OCI-LY3 (cell line): ENCODE measurements at regions not wholly inside any gene's neighbourhood (a gene's known extent, or its start where the extent isn't known, plus 50 kb on each side); places are given as distances from the start of the nearest gene placed in this dataset.

Source experiments
- H2AFZ ChIP-seq: fragments of 200-600, 300-600 bp; shearing (Covaris generic); 2 replicates; pipeline ENCODE4 v1.6.0; 2014; ENCODE audit warnings: antibody characterized with exemption, low read depth, low read length
- H3K27ac ChIP-seq: fragments of 200-600, 300-600 bp; sonication (generic); 2 replicates; pipeline ENCODE4 v1.5.1; 2014; ENCODE audit warnings: mild to moderate bottlenecking, low read length, moderate library complexity, mixed read lengths
- H3K27me3 ChIP-seq: fragments of 200-600, 300-600 bp; sonication (generic); 2 replicates; pipeline ENCODE4 v1.6.1; 2014; ENCODE audit warnings: low read depth, low read length, mixed read lengths
- H3K36me3 ChIP-seq: fragments of 200-600, 300-600 bp; sonication (generic); replicated peaks from 2 replicates; pipeline ENCODE3; 2014; ENCODE audit warnings: low read depth, low read length, mixed read lengths
- H3K4me1 ChIP-seq: fragments of 300-600, 200-600 bp; sonication (generic); 2 replicates; pipeline ENCODE4 v1.6.1; 2014; ENCODE audit warnings: low read length, mixed read lengths
- H3K4me2 ChIP-seq: fragments of 200-600, 300-600 bp; sonication (generic); 2 replicates; pipeline ENCODE4 v1.6.1; 2014; ENCODE audit warnings: low read length, mixed read lengths
- H3K4me3 ChIP-seq: fragments of 300-600, 200-600 bp; sonication (generic); 2 replicates; pipeline ENCODE4 v1.5.1; 2014; ENCODE audit warnings: antibody characterized with exemption, mild to moderate bottlenecking, low read length, moderate library complexity
- H3K79me2 ChIP-seq: fragments of 300-600, 200-600 bp; shearing (Covaris generic); 2 replicates; pipeline ENCODE4 v1.6.1; 2014; ENCODE audit warnings: mild to moderate bottlenecking, low read length, mixed read lengths
- H3K9ac ChIP-seq: fragments of 300-600, 200-600 bp; shearing (Covaris generic); 2 replicates; pipeline ENCODE4 v1.6.0; 2014; ENCODE audit warnings: mild to moderate bottlenecking, low read length, moderate library complexity
- H3K9me3 ChIP-seq: fragments of 200-600, 300-600 bp; shearing (Covaris generic); 2 replicates; pipeline ENCODE4 v1.6.1; 2014; ENCODE audit warnings: low read length, mixed read lengths; ENCODE audit not compliant: insufficient read depth
- H4K20me1 ChIP-seq: fragments of 200-600, 300-600 bp; sonication (generic); 2 replicates; pipeline ENCODE4 v1.6.1; 2016; ENCODE audit warnings: low read length, mixed read lengths; ENCODE audit not compliant: insufficient read depth
- EZH2phosphoT487 ChIP-seq: fragments of 200-600 bp; shearing (Covaris generic); IDR thresholded peaks from 2 replicates; pipeline ENCODE4 v1.6.1; 2018; ENCODE audit warnings: antibody characterized with exemption, mixed run types, low read depth
- TF ChIP-seq, protein P1 (sequence below): fragments of 200-600, 300-600 bp; sonication (generic); IDR thresholded peaks from 2 replicates; pipeline ENCODE4 v1.5.1; 2014; ENCODE audit warnings: antibody characterized with exemption, low read length, low read depth

DNA sequence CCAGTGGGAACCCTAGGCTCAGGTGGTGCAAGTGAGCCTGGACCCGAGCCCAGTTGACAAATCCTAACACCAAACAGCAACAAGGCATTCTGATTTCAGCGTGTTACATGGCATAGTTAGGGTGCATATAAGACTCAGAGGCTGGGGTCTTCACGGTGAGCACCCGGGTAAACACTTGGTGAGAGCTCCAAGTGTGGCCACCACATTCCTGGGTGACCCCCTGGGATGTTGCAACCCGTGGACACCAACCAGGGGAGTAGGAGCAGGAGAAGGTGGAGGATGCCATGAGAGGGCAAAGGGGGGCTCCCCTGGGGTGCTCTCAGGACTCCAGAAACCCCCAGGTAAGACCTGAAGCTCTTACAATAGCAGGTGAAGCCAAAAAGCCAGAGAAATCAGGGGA is 69.9 kb upstream of the CDH5 start:
- Histone ChIP-seq H3K4me3 (no peak overlapping the region), H3K79me2 (no peaks in the 10 kb centered on the region), H3K36me3 (no peaks in the 10 kb centered on the region), H3K4me2 (no peak overlapping the region), H3K27me3 (peaks cover 54% of the 10 kb centered on the region), H2AFZ (no peak overlapping the region), H3K27ac (no peak overlapping the region), H3K4me1 (peaks cover 4% of the 10 kb centered on the region; the same call in 1 of the 2 replicates), H3K9ac (no peak overlapping the region), H4K20me1 (no peaks in the 10 kb centered on the region), H3K9me3 (no peaks in the 10 kb centered on the region)
- no peak for TF ChIP-seq EZH2phosphoT487
- TF ChIP-seq, protein P1, sequence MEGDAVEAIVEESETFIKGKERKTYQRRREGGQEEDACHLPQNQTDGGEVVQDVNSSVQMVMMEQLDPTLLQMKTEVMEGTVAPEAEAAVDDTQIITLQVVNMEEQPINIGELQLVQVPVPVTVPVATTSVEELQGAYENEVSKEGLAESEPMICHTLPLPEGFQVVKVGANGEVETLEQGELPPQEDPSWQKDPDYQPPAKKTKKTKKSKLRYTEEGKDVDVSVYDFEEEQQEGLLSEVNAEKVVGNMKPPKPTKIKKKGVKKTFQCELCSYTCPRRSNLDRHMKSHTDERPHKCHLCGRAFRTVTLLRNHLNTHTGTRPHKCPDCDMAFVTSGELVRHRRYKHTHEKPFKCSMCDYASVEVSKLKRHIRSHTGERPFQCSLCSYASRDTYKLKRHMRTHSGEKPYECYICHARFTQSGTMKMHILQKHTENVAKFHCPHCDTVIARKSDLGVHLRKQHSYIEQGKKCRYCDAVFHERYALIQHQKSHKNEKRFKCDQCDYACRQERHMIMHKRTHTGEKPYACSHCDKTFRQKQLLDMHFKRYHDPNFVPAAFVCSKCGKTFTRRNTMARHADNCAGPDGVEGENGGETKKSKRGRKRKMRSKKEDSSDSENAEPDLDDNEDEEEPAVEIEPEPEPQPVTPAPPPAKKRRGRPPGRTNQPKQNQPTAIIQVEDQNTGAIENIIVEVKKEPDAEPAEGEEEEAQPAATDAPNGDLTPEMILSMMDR: no peak

DNA sequence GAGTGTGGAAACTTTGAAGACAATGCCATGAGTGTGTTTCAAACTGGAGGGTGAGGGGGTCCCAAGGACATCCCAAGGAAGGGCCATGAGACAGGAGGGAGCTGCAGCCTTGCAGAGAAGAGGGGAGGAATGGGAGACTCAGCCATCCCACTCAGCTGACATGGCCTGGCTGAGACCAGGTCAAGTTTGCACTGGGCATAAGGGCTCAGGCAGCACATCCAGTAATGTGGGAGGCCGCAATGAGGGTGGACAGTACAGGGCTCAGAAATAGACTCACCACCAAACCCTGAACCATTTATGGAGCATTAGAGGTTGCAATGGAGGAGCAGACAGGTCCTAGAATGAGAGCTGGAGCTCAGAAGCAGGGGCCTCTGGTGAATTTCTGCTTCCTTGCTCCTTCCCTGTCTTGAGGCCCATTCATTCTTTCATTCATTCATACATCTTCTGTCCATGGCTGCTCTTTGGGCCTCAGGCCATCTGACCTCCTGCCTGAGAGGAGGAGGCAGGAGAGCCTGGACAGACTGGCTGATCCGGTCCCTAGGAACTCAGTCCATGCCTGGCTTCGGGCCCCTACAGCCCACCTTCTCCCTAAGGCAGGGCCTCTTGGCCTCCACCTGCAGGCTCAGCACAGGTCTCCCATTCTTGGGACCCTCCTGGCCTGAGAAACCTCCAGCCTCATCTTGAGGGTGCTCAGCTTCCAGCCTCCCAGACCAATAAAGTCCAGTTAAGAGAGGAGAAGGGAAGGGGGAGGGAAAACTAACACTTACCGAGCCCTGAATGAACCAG is 70.5 kb upstream of the CDH5 start:
- peaks cover 4% of the 10 kb centered on the region; the same call in 1 of the 2 replicates for H3K4me1 ChIP-seq
- H2AFZ ChIP-seq: no peak overlapping the region
- peaks cover 54% of the 10 kb centered on the region for H3K27me3 ChIP-seq
- H3K9ac ChIP-seq: no peak overlapping the region
- no peak overlapping the region for H3K4me3 ChIP-seq
- no peaks in the 10 kb centered on the region for H3K79me2 ChIP-seq
- H4K20me1 ChIP-seq: no peaks in the 10 kb centered on the region
- no peaks in the 10 kb centered on the region for H3K9me3 ChIP-seq
- H3K27ac ChIP-seq: no peak overlapping the region
- no peaks in the 10 kb centered on the region for H3K36me3 ChIP-seq
- no peak for TF ChIP-seq EZH2phosphoT487
- TF ChIP-seq, protein P1: no peak
- no peak overlapping the region for H3K4me2 ChIP-seq

DNA sequence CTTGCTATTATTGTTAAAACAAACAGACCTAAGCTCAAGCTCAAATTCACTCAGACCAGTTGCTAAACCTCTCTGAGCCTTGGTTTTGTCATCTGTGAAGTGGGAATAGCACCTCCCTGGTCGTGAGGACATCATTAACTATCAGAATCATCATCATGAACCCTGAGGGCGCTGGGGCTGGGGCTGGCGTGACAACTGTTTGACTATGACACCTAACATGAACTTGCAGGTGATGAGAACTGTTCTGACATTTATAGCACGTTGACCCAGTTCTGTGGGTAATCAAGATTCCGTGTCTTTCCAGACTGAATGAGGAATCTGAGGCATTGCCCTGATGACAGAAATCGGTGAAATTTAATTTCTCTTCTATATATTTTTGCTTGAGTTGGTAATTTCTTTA is 71.3 kb upstream of the CDH5 start:
- Histone ChIP-seq H3K4me3 (no peak overlapping the region), H3K36me3 (no peaks in the 10 kb centered on the region), H3K79me2 (no peaks in the 10 kb centered on the region), H3K27me3 (peaks cover 54% of the 10 kb centered on the region), H3K9me3 (no peaks in the 10 kb centered on the region), H4K20me1 (no peaks in the 10 kb centered on the region), H3K9ac (no peak overlapping the region), H3K4me2 (no peak overlapping the region), H2AFZ (no peak overlapping the region), H3K27ac (no peak overlapping the region), H3K4me1 (peaks cover 4% of the 10 kb centered on the region; the same call in 1 of the 2 replicates)
- no peak for TF ChIP-seq EZH2phosphoT487
- TF ChIP-seq, protein P1: no peak

DNA sequence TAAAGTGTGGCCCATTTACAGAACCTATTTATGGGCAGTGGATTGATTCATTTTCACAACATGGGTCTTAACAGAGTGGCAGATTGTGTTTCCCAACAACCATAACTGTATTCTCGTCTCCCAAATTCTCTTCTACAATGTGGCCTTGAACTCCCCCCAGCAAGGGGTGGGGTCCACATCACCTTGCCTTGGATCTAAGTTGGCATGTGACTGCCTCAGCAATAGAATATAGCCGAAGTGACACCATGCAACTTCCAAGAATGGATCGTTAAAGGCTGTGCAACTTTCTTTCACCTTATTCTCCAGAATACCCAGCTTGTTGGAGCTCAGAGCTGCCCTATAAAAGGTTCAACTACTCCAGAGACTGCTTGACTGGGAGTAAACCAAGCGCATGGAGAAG is 72.0 kb upstream of the CDH5 start:
- no peak overlapping the region for H2AFZ ChIP-seq
- TF ChIP-seq, protein P1: no peak
- TF ChIP-seq EZH2phosphoT487: no peak
- no peak overlapping the region for H3K4me3 ChIP-seq
- H3K79me2 ChIP-seq: no peaks in the 10 kb centered on the region
- no peak overlapping the region for H3K9ac ChIP-seq
- no peaks in the 10 kb centered on the region for H3K36me3 ChIP-seq
- no peaks in the 10 kb centered on the region for H4K20me1 ChIP-seq
- peaks cover 3% of the 10 kb centered on the region; the same call in 1 of the 2 replicates for H3K4me1 ChIP-seq
- H3K27me3 ChIP-seq: peaks cover 54% of the 10 kb centered on the region
- H3K4me2 ChIP-seq: no peak overlapping the region
- H3K9me3 ChIP-seq: no peaks in the 10 kb centered on the region
- no peak overlapping the region for H3K27ac ChIP-seq
